SK-N-MC (cell line): ENCODE measurements at regions not wholly inside any gene's neighbourhood (a gene's known extent, or its start where the extent isn't known, plus 50 kb on each side); places are given as distances from the start of the nearest gene placed in this dataset.

Source experiments
- EZH2 ChIP-seq: fragments of 200-600 bp; sonication (generic); IDR thresholded peaks from one replicate; pipeline ENCODE4 v1.6.1; 2017; ENCODE audit warnings: antibody characterized with exemption
- FOXP2 ChIP-seq: optimal IDR thresholded peaks from 2 replicates; pipeline ENCODE3; 2011; ENCODE audit warnings: mild to moderate bottlenecking, moderate library complexity; ENCODE audit not compliant: insufficient read depth; ENCODE audit errors: extremely low read length, control extremely low read depth
- POLR2AphosphoS5 ChIP-seq: IDR thresholded peaks from 2 replicates; pipeline ENCODE4 v1.6.1; 2012; ENCODE audit warnings: mild to moderate bottlenecking, low read depth, low read length, borderline replicate concordance

DNA sequence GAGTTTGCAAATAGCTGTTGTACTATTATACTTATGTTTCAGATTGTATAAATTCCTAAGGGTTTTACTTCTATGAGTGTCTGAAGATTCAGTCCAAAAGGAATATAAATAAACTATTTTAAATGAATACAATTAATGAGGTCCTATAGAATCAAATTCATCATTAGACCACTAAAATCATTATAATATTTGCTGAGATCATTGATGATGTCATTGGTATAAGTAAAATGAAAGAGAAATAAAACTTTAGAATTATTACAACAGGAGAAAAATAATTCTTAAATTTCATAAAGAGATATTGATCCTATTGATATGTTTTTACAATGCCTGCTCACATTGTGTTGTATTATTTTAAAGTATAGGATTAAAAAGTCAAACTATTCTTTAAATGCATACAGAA, 544.0 kb upstream of the ZWINT start:
- TF ChIP-seq EZH2 (no peak), POLR2AphosphoS5 (no peak), FOXP2 (no peak)
